ENCODE measurements at regions not wholly inside any gene's neighbourhood (a gene's known extent, or its start where the extent isn't known, plus 50 kb on each side); places are given as distances from the start of the nearest gene placed in this dataset.

- H3K9ac ChIP-seq (ENCODE audit: control insufficient read depth, insufficient read depth, low read length), result no peak overlapping the region
- FAIRE-seq (no peak), DNase-seq (ENCODE audit: low read depth, low spot score) (no peak), ATAC-seq (no peak)
- ChIA-PET CTCF (interaction anchor here (0.7 to 1.1 kb wide), 2 partner anchors 65 to 67 kb away, joined by 4 read pairs; no protein-coding TSS in a partner anchor), SMC1A (ENCODE audit: uncharacterized antibody, unreplicated experiment) (interaction anchor here (0.6 kb wide), 1 partner anchor 61 kb away, joined by 3 read pairs; no protein-coding TSS in a partner anchor), POLR2A (no interaction called here), RAD21 (ENCODE audit: unreplicated experiment) (interaction anchor here (1.2 kb wide), 1 partner anchor 67 kb away, joined by 4 read pairs; no protein-coding TSS in a partner anchor)
- H3K79me2 ChIP-seq (ENCODE audit: control insufficient read depth, insufficient read depth, low read length), result no peaks in the 10 kb centered on the region
- intact Hi-C loops (cut with micrococcal nuclease; ENCODE audit: unreplicated experiment) (loop anchor here (10.0 kb wide), 1 partner anchor 64 kb away; the partner anchor contains the start of gene GOLGA8B), in situ Hi-C loops (cut with MboI) (no loop called here)
- no TSS peak for BruUV-seq (replicated peaks)
- no peaks in the 10 kb centered on the region for H3K36me3 ChIP-seq (ENCODE audit: control insufficient read depth in 2 of 2, insufficient read depth in 2 of 2, low read length in 1 of 2)
- no peak overlapping the region for H2AFZ ChIP-seq (ENCODE audit: control insufficient read depth, low read depth, low read length)
- WGBS (ENCODE audit: insufficient coverage, insufficient replicate concordance, low lambda C conversion rate, missing lambda C conversion rate), result 57% methylated on average over 11 of the region's 11 CpGs
- TF ChIP-seq NFYA (IDR thresholded peaks at IDR 0.05; ENCODE audit: borderline replicate concordance, low read depth, low read length), result no peak
- TF ChIP-seq MLLT1 (IDR thresholded peaks at IDR 0.05), result no peak
- TF ChIP-seq YBX1 (IDR thresholded peaks at IDR 0.05), result no peak
- no peak for TF ChIP-seq ZBTB40 (IDR thresholded peaks at IDR 0.05; ENCODE audit: borderline replicate concordance)
- TF ChIP-seq MTA2 (IDR thresholded peaks at IDR 0.05; ENCODE audit: low read depth), result no peak
- no peak for TF ChIP-seq NFIC (IDR thresholded peaks at IDR 0.05; ENCODE audit: low read depth, low read length)
- no peak for TF ChIP-seq ZNF24 (IDR thresholded peaks at IDR 0.05)
- TF ChIP-seq ZBTB33 (IDR thresholded peaks at IDR 0.05), result no peak
- no peak for TF ChIP-seq NRF1 (conservative IDR thresholded peaks at IDR 0.05; ENCODE audit: low read depth, low read length)
- no peak for TF ChIP-seq ELK1 (IDR thresholded peaks at IDR 0.05; ENCODE audit: low read depth, low read length)
- TF ChIP-seq POLR2AphosphoS2 (IDR thresholded peaks at IDR 0.05; ENCODE audit: low read depth, low read length), result no peak
- TF ChIP-seq IRF4 (IDR thresholded peaks at IDR 0.05; ENCODE audit: low read depth, low read length), result no peak
- TF ChIP-seq RCOR1 (conservative IDR thresholded peaks at IDR 0.05; ENCODE audit: low read depth, low read length), result no peak
- no peak for TF ChIP-seq PBX3 (IDR thresholded peaks at IDR 0.05; ENCODE audit: insufficient replicate concordance, low read depth, low read length)
- TF ChIP-seq FOXM1 (IDR thresholded peaks at IDR 0.05; ENCODE audit: low read depth, low read length), result no peak
- TF ChIP-seq CHD1 (IDR thresholded peaks at IDR 0.05; ENCODE audit: low read depth, low read length), result no peak
- no peak overlapping the region for H3K27ac ChIP-seq (ENCODE audit: control insufficient read depth, insufficient read depth)
- H3K4me1 ChIP-seq (ENCODE audit: control insufficient read depth, insufficient read depth, low read length), result peaks cover 5% of the 10 kb centered on the region; the same call in 1 of the 2 replicates
- no peaks in the 10 kb centered on the region for H3K27me3 ChIP-seq (replicated peaks in 1 of 2; ENCODE audit: control insufficient read depth in 2 of 2, insufficient read depth in 2 of 2, low read length in 1 of 2)
- no peaks in the 10 kb centered on the region for H3K9me3 ChIP-seq (replicated peaks; ENCODE audit: control insufficient read depth, insufficient read depth, low read length)
- no peaks in the 10 kb centered on the region for H4K20me1 ChIP-seq (ENCODE audit: control insufficient read depth, insufficient read depth)
- no peak overlapping the region for H3K4me3 ChIP-seq
- H3K4me2 ChIP-seq (ENCODE audit: control insufficient read depth, insufficient read depth), result no peak overlapping the region
These were observed 62.9 kb downstream of the GOLGA8B start for GRCh38 chr15:34520566-34520965.
